ENCODE measurements at regions not wholly inside any gene's neighbourhood (a gene's known extent, or its start where the extent isn't known, plus 50 kb on each side); places are given as distances from the start of the nearest gene placed in this dataset.

DNA sequence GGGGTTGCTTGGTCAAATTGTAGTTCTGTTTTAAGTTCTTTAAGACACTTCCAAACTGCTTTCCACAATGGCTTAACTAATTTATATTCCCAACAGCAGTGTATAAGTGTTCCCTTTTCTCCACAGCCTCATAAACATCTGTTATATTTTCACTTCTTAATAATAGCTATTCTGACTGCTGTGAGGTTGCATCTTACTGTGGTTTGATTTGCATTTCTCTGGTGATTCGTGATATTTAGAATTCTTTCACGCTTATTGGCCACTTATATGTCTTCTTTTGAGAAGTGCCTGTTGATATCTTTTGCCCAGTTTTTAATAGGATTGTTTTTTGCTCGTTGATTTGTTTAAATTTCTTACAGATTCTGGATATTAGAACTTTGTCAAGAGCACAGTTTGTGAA, 278.6 kb upstream of the ITM2A start:
- WGBS, 2 donors, result 54 to 61% methylated on average over 3 of the region's 3 CpGs
- Histone ChIP-seq H3K4me1 (no peaks in the 10 kb centered on the region), H3K4me3 (no peak overlapping the region), H3K27ac (no peak overlapping the region), H3K27me3 (no peaks in the 10 kb centered on the region), H3K36me3 (no peaks in the 10 kb centered on the region), H3K9me3 (no peaks in the 10 kb centered on the region)
- DNase-seq (no peak), ATAC-seq (ENCODE audit: low FRiP score in 2 of 2) (no peak)
- no peak for TF ChIP-seq POLR2AphosphoS5 (IDR thresholded peaks at IDR 0.05)
- no peak for TF ChIP-seq EP300 (IDR thresholded peaks at IDR 0.05)
- TF ChIP-seq, protein P1, sequence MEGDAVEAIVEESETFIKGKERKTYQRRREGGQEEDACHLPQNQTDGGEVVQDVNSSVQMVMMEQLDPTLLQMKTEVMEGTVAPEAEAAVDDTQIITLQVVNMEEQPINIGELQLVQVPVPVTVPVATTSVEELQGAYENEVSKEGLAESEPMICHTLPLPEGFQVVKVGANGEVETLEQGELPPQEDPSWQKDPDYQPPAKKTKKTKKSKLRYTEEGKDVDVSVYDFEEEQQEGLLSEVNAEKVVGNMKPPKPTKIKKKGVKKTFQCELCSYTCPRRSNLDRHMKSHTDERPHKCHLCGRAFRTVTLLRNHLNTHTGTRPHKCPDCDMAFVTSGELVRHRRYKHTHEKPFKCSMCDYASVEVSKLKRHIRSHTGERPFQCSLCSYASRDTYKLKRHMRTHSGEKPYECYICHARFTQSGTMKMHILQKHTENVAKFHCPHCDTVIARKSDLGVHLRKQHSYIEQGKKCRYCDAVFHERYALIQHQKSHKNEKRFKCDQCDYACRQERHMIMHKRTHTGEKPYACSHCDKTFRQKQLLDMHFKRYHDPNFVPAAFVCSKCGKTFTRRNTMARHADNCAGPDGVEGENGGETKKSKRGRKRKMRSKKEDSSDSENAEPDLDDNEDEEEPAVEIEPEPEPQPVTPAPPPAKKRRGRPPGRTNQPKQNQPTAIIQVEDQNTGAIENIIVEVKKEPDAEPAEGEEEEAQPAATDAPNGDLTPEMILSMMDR (IDR thresholded peaks at IDR 0.05), result no peak
- no peak for TF ChIP-seq POLR2A (IDR thresholded peaks at IDR 0.05)

- Histone ChIP-seq H3K36me3 (no peaks in the 10 kb centered on the region), H3K27me3 (no peaks in the 10 kb centered on the region), H3K4me1 (no peaks in the 10 kb centered on the region), H3K4me3 (no peak overlapping the region), H3K27ac (no peak overlapping the region), H3K9me3 (no peaks in the 10 kb centered on the region)
- TF ChIP-seq POLR2AphosphoS5 (IDR thresholded peaks at IDR 0.05) (no peak), POLR2A (IDR thresholded peaks at IDR 0.05) (no peak), EP300 (IDR thresholded peaks at IDR 0.05) (no peak)
- TF ChIP-seq, protein P1 (IDR thresholded peaks at IDR 0.05), result no peak
- WGBS, 2 donors, result 61 to 68% methylated on average over 4 to 5 of the region's 5 CpGs
- ATAC-seq (ENCODE audit: low FRiP score in 2 of 2), result no peak
- no peak for DNase-seq
Measured at GRCh38 chrX:79631526-79631925, 264.4 kb upstream of the ITM2A start.

GRCh38 chrX:79630033-79631009, 263.2 kb upstream of the ITM2A start:
- DNase-seq (no peak), ATAC-seq (ENCODE audit: low FRiP score in 2 of 2) (no peak)
- no peaks in the 10 kb centered on the region for H3K4me1 ChIP-seq
- 72 to 86% methylated on average over 5 of the region's 5 CpGs for WGBS, 2 donors
- no peaks in the 10 kb centered on the region for H3K27me3 ChIP-seq
- H3K36me3 ChIP-seq, result no peaks in the 10 kb centered on the region
- no peak overlapping the region for H3K27ac ChIP-seq
- TF ChIP-seq POLR2AphosphoS5 (IDR thresholded peaks at IDR 0.05) (no peak), EP300 (IDR thresholded peaks at IDR 0.05) (no peak), POLR2A (IDR thresholded peaks at IDR 0.05) (no peak)
- TF ChIP-seq, protein P1 (IDR thresholded peaks at IDR 0.05), result no peak
- H3K9me3 ChIP-seq, result no peaks in the 10 kb centered on the region
- no peak overlapping the region for H3K4me3 ChIP-seq

DNA sequence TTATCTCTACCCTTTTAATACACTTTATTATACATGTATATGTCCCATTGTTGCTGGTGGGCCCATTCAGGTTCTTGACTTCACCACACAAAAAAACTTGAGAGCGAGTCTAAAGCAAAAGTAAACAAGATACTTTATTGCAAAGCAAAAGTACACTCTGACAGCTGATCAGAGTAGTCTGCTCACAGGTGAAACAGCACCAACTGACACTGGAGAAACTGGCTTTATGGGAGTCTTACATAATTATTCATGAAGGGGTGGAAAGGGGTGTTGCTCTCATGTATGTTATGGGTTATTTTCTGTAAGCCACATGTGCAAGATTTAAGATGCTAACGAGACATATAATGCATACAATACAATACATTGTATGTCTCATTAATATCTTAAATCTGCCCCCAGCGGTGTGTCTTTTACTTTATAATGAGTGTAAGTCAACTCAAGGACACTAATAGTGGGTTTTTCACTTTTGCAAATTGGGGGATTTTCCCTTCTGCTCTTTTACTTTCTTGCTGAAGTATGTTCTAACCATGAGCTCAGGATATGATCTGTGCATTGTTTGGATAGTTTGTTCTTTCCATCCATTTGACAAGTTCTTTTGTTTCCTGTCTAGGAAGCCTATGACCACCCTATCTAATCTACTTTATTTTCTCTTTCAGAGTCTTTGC, 256.1 kb upstream of the ITM2A start:
- Histone ChIP-seq H3K4me1 (no peaks in the 10 kb centered on the region), H3K27me3 (no peaks in the 10 kb centered on the region), H3K36me3 (no peaks in the 10 kb centered on the region), H3K4me3 (no peak overlapping the region), H3K9me3 (no peaks in the 10 kb centered on the region), H3K27ac (no peak overlapping the region)
- WGBS, 2 donors, result 60 to 78% methylated on average over 3 of the region's 3 CpGs
- ATAC-seq (ENCODE audit: low FRiP score in 2 of 2) (no peak), DNase-seq (no peak)
- TF ChIP-seq POLR2AphosphoS5 (IDR thresholded peaks at IDR 0.05) (no peak), POLR2A (IDR thresholded peaks at IDR 0.05) (no peak), EP300 (IDR thresholded peaks at IDR 0.05) (no peak)
- TF ChIP-seq, protein P1 (IDR thresholded peaks at IDR 0.05), result no peak
